ENCODE measurements at regions not wholly inside any gene's neighbourhood (a gene's known extent, or its start where the extent isn't known, plus 50 kb on each side); places are given as distances from the start of the nearest gene placed in this dataset.
"Not testable (repeated sequence)": the region's sequence is repeated elsewhere in the genome, so short reads cannot be mapped to it uniquely, and the experiment has no call there.

GRCh38 chr12:9411616-9412268, 196.0 kb downstream of the KLRB1 start:
- TF ChIP-seq CTCF (IDR thresholded peaks at IDR 0.05); RFX5 (IDR thresholded peaks at IDR 0.05); EP300 (IDR thresholded peaks at IDR 0.05); HES2 (IDR thresholded peaks at IDR 0.05); USF2 (IDR thresholded peaks at IDR 0.05); POLR2AphosphoS2 (conservative IDR thresholded peaks at IDR 0.05; ENCODE audit: low read length); SMC3 (IDR thresholded peaks at IDR 0.05): not testable (repeated sequence)

All from A549 (cell line).